ENCODE measurements at regions not wholly inside any gene's neighbourhood (a gene's known extent, or its start where the extent isn't known, plus 50 kb on each side); places are given as distances from the start of the nearest gene placed in this dataset.

DNA sequence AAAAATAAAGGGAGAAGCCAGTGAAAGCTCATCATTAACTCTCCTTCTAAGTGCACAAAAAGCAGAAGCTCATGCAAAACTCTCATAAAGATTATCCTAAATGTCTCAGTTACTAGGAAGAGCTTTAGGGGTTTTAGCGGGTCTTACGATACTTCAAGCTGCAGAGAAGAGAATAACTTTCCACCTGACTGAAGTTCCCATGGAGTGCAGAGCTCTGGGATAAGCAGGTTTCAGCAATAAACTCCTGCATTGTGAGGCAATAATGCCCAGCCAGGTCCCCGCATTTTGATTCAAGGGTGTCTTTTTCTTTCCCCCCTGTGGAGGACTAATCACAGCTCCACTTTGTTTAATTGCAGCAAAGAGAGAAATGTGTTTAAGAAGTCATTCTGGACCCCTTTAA lies 241.9 kb upstream of the SP8 start:
- Histone ChIP-seq H2BK120ac (ENCODE audit: low read depth, low read length) (no peak overlapping the region), H3K4ac (ENCODE audit: low read length) (no peak overlapping the region), H3K9me3 (replicated peaks in 1 of 2; ENCODE audit: control insufficient read depth in 2 of 2, insufficient read depth in 1 of 2, low read depth in 1 of 2, low read length in 2 of 2) (no peaks in the 10 kb centered on the region), H3K36me3 (replicated peaks in 1 of 2; ENCODE audit: control insufficient read depth in 2 of 2, insufficient read depth in 2 of 2, low read length in 2 of 2) (no peaks in the 10 kb centered on the region), H3K18ac (ENCODE audit: low read length) (no peak overlapping the region), H2AK5ac (ENCODE audit: low read depth, low read length) (no peak overlapping the region), H4K8ac (ENCODE audit: low read depth, low read length) (no peak overlapping the region), H3K4me3 (ENCODE audit: low read length in 2 of 2) (no peak overlapping the region), H3K27ac (replicated peaks; ENCODE audit: low read length) (peak overlapping the region; percentile 87), H2BK5ac (ENCODE audit: low read length) (no peak overlapping the region), H3K9ac (ENCODE audit: low read depth, low read length, poor library complexity) (no peak overlapping the region), H3K14ac (ENCODE audit: low read length) (no peak overlapping the region), H2AFZ (ENCODE audit: low read length) (peak overlapping the region; percentile 35), H3K27me3 (ENCODE audit: control insufficient read depth in 3 of 3, insufficient read depth in 3 of 3, low read depth in 1 of 3, low read length in 3 of 3) (peaks cover 0 to 41% (median 0%) of the 10 kb centered on the region in 3 experiments), H3K79me1 (ENCODE audit: low read depth, low read length) (no peaks in the 10 kb centered on the region), H3K4me1 (ENCODE audit: control insufficient read depth in 2 of 2, insufficient read depth in 1 of 2, low read depth in 1 of 2, low read length in 2 of 2) (peaks cover 21 to 29% of the 10 kb centered on the region in 2 donors), H4K91ac (ENCODE audit: low read depth, low read length, poor library complexity) (no peak overlapping the region), H2BK12ac (ENCODE audit: low read length) (no peak overlapping the region), H3K23ac (ENCODE audit: low read depth, low read length, poor library complexity) (no peak overlapping the region), H3K4me2 (ENCODE audit: insufficient read depth, low read length, poor library complexity, severe bottlenecking) (no peak overlapping the region), H2BK15ac (ENCODE audit: low read length) (no peak overlapping the region)
- DNase-seq (ENCODE audit: low spot score), result peak; percentile 71
- WGBS, 2 donors (ENCODE audit: extremely low coverage in 2 of 2, insufficient read length in 2 of 2, insufficient replicate concordance in 1 of 2), result no CpG with 5 or more reads among the region's 3 CpGs

DNA sequence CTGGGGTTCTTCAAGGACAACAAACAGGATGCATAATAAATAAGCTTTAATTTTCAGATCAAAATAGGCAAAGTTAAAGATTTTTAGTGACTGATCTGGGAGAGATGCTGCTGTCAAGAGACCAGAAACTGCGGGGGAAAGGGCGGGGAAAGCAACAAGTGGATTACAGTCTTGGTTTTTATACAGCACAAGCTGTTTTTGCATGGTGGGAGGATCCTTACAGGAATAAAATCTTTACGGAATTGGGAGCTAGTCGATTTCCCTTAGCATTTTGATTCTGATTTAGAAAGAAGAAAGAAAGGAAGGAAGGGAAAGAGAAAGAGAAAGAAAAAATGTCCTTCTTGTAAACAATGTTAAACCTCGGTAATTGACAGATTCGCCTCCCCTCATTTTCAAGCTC lies 242.3 kb upstream of the SP8 start:
- WGBS, 2 donors (ENCODE audit: extremely low coverage in 2 of 2, insufficient read length in 2 of 2, insufficient replicate concordance in 1 of 2), result no CpG with 5 or more reads among the region's 6 CpGs
- peaks cover 0 to 42% (median 0%) of the 10 kb centered on the region in 3 experiments for H3K27me3 ChIP-seq (ENCODE audit: control insufficient read depth in 3 of 3, insufficient read depth in 3 of 3, low read depth in 1 of 3, low read length in 3 of 3)

DNA sequence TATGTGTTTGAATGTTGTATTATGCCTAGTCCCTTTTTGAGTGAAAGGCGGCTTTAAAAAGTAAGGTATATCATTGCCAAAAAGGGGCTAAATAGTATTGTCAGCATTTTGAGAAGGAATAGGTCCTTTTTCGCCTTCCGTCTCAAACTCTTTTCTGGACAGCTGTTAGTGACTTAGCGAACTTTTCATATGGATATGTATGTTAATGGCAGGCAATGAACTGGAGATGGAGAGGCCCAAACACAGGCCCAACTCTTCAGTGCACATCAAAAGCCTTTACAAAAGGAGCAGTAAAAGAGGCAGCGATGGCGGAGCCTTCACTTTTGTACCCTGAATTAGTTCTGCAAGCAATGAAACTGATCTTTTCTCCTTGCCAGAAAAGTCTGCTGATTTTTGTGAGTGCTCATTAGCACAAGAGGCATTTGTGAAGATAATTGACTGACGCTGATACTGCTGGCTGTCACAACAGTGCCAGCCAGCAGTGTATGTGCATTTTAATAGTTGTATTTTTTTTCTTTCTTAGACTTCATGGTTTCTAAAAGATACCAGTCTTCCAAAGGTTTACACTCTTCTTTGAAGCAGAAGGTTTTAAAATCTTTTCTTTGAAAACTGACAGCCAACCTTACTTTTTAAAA lies 243.7 kb upstream of the SP8 start:
- Histone ChIP-seq H2BK15ac (ENCODE audit: low read length) (no peak overlapping the region), H3K9me3 (replicated peaks in 1 of 2; ENCODE audit: control insufficient read depth in 2 of 2, insufficient read depth in 1 of 2, low read depth in 1 of 2, low read length in 2 of 2) (no peaks in the 10 kb centered on the region), H2BK120ac (ENCODE audit: low read depth, low read length) (no peak overlapping the region), H2BK12ac (ENCODE audit: low read length) (no peak overlapping the region), H3K23ac (ENCODE audit: low read depth, low read length, poor library complexity) (no peak overlapping the region), H4K8ac (ENCODE audit: low read depth, low read length) (no peak overlapping the region), H2AK5ac (ENCODE audit: low read depth, low read length) (no peak overlapping the region), H3K18ac (ENCODE audit: low read length) (no peak overlapping the region), H3K4me3 (ENCODE audit: low read length in 2 of 2) (no peak overlapping the region), H3K9ac (ENCODE audit: low read depth, low read length, poor library complexity) (no peak overlapping the region), H3K4me2 (ENCODE audit: insufficient read depth, low read length, poor library complexity, severe bottlenecking) (no peak overlapping the region), H2BK5ac (ENCODE audit: low read length) (no peak overlapping the region), H3K27me3 (ENCODE audit: control insufficient read depth in 3 of 3, insufficient read depth in 3 of 3, low read depth in 1 of 3, low read length in 3 of 3) (peaks cover 0 to 38% (median 0%) of the 10 kb centered on the region in 3 experiments), H3K14ac (ENCODE audit: low read length) (no peak overlapping the region), H3K36me3 (replicated peaks in 1 of 2; ENCODE audit: control insufficient read depth in 2 of 2, insufficient read depth in 2 of 2, low read length in 2 of 2) (no peaks in the 10 kb centered on the region), H2AFZ (ENCODE audit: low read length) (peak overlapping the region; percentile 60), H4K91ac (ENCODE audit: low read depth, low read length, poor library complexity) (no peak overlapping the region), H3K27ac (replicated peaks; ENCODE audit: low read length) (no peak overlapping the region), H3K4ac (ENCODE audit: low read length) (no peak overlapping the region), H3K79me1 (ENCODE audit: low read depth, low read length) (no peaks in the 10 kb centered on the region), H3K4me1 (ENCODE audit: control insufficient read depth in 2 of 2, insufficient read depth in 1 of 2, low read depth in 1 of 2, low read length in 2 of 2) (peaks cover 14 to 29% of the 10 kb centered on the region in 2 donors)
- WGBS, 2 donors (ENCODE audit: extremely low coverage in 2 of 2, insufficient read length in 2 of 2, insufficient replicate concordance in 1 of 2), result no CpG with 5 or more reads among the region's 7 CpGs
- no peak for DNase-seq (ENCODE audit: low spot score)

More for the DNA sequence above, 242.3 kb upstream of the SP8 start:
- H3K4me3 ChIP-seq (ENCODE audit: low read length in 2 of 2), result no peak overlapping the region
- H2AK5ac ChIP-seq (ENCODE audit: low read depth, low read length), result no peak overlapping the region
- DNase-seq (ENCODE audit: low spot score), result peak; percentile 45
- no peak overlapping the region for H2BK12ac ChIP-seq (ENCODE audit: low read length)
- no peak overlapping the region for H3K18ac ChIP-seq (ENCODE audit: low read length)
- peak overlapping the region; percentile 27 for H2AFZ ChIP-seq (ENCODE audit: low read length)
- H3K79me1 ChIP-seq (ENCODE audit: low read depth, low read length), result no peaks in the 10 kb centered on the region
- no peak overlapping the region for H2BK15ac ChIP-seq (ENCODE audit: low read length)
- no peak overlapping the region for H2BK120ac ChIP-seq (ENCODE audit: low read depth, low read length)
- no peaks in the 10 kb centered on the region for H3K9me3 ChIP-seq (replicated peaks in 1 of 2; ENCODE audit: control insufficient read depth in 2 of 2, insufficient read depth in 1 of 2, low read depth in 1 of 2, low read length in 2 of 2)
- no peak overlapping the region for H2BK5ac ChIP-seq (ENCODE audit: low read length)
- no peaks in the 10 kb centered on the region for H3K36me3 ChIP-seq (replicated peaks in 1 of 2; ENCODE audit: control insufficient read depth in 2 of 2, insufficient read depth in 2 of 2, low read length in 2 of 2)
- peak overlapping the region; percentile 23 for H3K4me2 ChIP-seq (ENCODE audit: insufficient read depth, low read length, poor library complexity, severe bottlenecking)
- no peak overlapping the region for H3K9ac ChIP-seq (ENCODE audit: low read depth, low read length, poor library complexity)
- no peak overlapping the region for H3K23ac ChIP-seq (ENCODE audit: low read depth, low read length, poor library complexity)
- H3K14ac ChIP-seq (ENCODE audit: low read length), result no peak overlapping the region
- H4K91ac ChIP-seq (ENCODE audit: low read depth, low read length, poor library complexity), result no peak overlapping the region
- no peak overlapping the region for H3K4ac ChIP-seq (ENCODE audit: low read length)
- H4K8ac ChIP-seq (ENCODE audit: low read depth, low read length), result no peak overlapping the region
- peaks cover 21 to 29% of the 10 kb centered on the region in 2 donors for H3K4me1 ChIP-seq (ENCODE audit: control insufficient read depth in 2 of 2, insufficient read depth in 1 of 2, low read depth in 1 of 2, low read length in 2 of 2)
- H3K27ac ChIP-seq (replicated peaks; ENCODE audit: low read length), result peak overlapping the region; percentile 87

DNA sequence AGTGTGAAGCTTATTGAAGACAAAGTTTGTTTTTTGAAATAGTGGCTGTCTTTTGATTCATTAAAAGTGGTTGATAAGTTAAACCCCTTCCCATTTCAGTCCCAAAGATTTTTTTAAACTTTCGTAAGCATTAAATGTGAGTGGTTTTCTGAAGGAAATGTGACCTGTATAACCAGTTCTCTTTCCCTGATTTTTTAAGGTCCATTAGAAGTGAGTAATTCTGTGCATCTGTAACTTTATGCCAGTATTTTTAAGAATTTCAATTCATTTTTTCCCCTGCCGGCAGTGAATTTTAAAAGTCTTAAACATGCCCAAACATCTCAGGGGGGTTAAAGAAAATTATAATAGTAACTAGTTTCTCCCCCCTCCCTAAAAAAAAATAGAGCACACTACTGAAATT lies 254.6 kb upstream of the SP8 start:
- no peak overlapping the region for H3K23ac ChIP-seq (ENCODE audit: low read depth, low read length, poor library complexity)
- H3K27me3 ChIP-seq (ENCODE audit: control insufficient read depth in 3 of 3, insufficient read depth in 3 of 3, low read depth in 1 of 3, low read length in 3 of 3), result peaks cover 0 to 54% (median 0%) of the 10 kb centered on the region in 3 experiments
- peaks cover 0 to 6% of the 10 kb centered on the region in 2 donors for H3K9me3 ChIP-seq (replicated peaks in 1 of 2; ENCODE audit: control insufficient read depth in 2 of 2, insufficient read depth in 1 of 2, low read depth in 1 of 2, low read length in 2 of 2)
- H3K4me1 ChIP-seq (ENCODE audit: control insufficient read depth in 2 of 2, insufficient read depth in 1 of 2, low read depth in 1 of 2, low read length in 2 of 2), result peaks cover 20 to 30% of the 10 kb centered on the region in 2 donors
- no peak overlapping the region for H3K4me3 ChIP-seq (ENCODE audit: low read length in 2 of 2)
- H3K79me1 ChIP-seq (ENCODE audit: low read depth, low read length), result no peaks in the 10 kb centered on the region
- no peak overlapping the region for H3K14ac ChIP-seq (ENCODE audit: low read length)
- no peak overlapping the region for H4K8ac ChIP-seq (ENCODE audit: low read depth, low read length)
- no CpG with 5 or more reads among the region's 2 CpGs for WGBS, 2 donors (ENCODE audit: extremely low coverage in 2 of 2, insufficient read length in 2 of 2, insufficient replicate concordance in 1 of 2)
- no peaks in the 10 kb centered on the region for H3K36me3 ChIP-seq (replicated peaks in 1 of 2; ENCODE audit: control insufficient read depth in 2 of 2, insufficient read depth in 2 of 2, low read length in 2 of 2)
- H4K91ac ChIP-seq (ENCODE audit: low read depth, low read length, poor library complexity), result no peak overlapping the region
- H2AK5ac ChIP-seq (ENCODE audit: low read depth, low read length), result no peak overlapping the region
- H2BK12ac ChIP-seq (ENCODE audit: low read length), result no peak overlapping the region
- H3K4ac ChIP-seq (ENCODE audit: low read length), result no peak overlapping the region
- H3K27ac ChIP-seq (replicated peaks; ENCODE audit: low read length), result peak overlapping the region; percentile 90
- no peak overlapping the region for H3K4me2 ChIP-seq (ENCODE audit: insufficient read depth, low read length, poor library complexity, severe bottlenecking)
- H3K9ac ChIP-seq (ENCODE audit: low read depth, low read length, poor library complexity), result no peak overlapping the region
- no peak overlapping the region for H2BK15ac ChIP-seq (ENCODE audit: low read length)
- DNase-seq (ENCODE audit: low spot score), result no peak
- H2BK5ac ChIP-seq (ENCODE audit: low read length), result no peak overlapping the region
- H2BK120ac ChIP-seq (ENCODE audit: low read depth, low read length), result no peak overlapping the region
- no peak overlapping the region for H3K18ac ChIP-seq (ENCODE audit: low read length)
- H2AFZ ChIP-seq (ENCODE audit: low read length), result no peak overlapping the region
